GM19463 (cell line): ENCODE measurements at regions not wholly inside any gene's neighbourhood (a gene's known extent, or its start where the extent isn't known, plus 50 kb on each side); places are given as distances from the start of the nearest gene placed in this dataset.
"Not testable (repeated sequence)": the region's sequence is repeated elsewhere in the genome, so short reads cannot be mapped to it uniquely, and the experiment has no call there.

Source experiments
- ATAC-seq: cut with Tn5 transposase; IDR thresholded peaks from one replicate; pipeline ENCODE4 v1.9.1; 2021; ENCODE audit warnings: mild to moderate bottlenecking, moderate library complexity; ENCODE audit not compliant: unreplicated experiment

- ATAC-seq = not testable (repeated sequence)
Measured at GRCh38 chr2:87424763-87425154, 323.1 kb upstream of the PLGLB2 start.

DNA sequence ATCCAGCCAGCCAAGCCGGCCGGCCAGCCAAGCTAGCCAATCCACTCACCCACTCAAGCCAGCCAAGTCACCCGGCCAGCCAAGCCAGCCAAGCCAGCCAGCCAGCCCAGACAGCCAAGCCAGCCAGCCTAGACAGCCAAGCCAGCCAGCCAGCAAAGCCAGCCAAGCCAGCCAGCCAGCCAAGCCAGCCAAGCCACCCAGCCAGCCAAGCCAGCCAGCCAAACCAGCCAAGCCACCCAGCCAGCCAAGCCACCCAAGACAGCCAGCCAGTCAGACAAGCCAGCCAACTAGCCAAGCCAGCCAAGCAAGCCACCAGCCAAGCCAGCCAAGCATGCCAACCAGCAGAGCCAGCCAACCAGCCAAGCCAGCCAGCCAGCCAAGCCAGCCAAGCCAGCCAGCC is 322.7 kb upstream of the PLGLB2 start:
- ATAC-seq = not testable (repeated sequence)

DNA sequence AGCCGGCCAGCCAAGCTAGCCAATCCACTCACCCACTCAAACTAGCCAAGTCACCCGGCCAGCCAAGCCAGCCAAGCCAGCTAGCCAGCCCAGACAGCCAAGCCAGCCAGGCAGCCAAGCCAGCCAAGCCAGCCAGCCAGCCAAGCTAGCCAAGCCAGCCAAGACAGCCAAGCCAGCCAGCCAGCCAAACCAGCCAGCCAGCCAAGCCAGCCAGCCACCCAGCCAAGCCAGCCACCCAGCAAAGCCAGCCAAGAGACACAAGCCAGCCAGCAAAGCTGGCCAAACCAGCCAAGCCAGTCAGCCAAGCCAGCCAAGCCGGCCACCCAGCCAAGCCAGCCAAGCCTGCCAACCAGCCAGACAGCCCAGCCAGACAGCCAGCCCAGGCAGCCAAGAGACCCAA is 322.2 kb upstream of the PLGLB2 start:
- ATAC-seq = not testable (repeated sequence)

DNA sequence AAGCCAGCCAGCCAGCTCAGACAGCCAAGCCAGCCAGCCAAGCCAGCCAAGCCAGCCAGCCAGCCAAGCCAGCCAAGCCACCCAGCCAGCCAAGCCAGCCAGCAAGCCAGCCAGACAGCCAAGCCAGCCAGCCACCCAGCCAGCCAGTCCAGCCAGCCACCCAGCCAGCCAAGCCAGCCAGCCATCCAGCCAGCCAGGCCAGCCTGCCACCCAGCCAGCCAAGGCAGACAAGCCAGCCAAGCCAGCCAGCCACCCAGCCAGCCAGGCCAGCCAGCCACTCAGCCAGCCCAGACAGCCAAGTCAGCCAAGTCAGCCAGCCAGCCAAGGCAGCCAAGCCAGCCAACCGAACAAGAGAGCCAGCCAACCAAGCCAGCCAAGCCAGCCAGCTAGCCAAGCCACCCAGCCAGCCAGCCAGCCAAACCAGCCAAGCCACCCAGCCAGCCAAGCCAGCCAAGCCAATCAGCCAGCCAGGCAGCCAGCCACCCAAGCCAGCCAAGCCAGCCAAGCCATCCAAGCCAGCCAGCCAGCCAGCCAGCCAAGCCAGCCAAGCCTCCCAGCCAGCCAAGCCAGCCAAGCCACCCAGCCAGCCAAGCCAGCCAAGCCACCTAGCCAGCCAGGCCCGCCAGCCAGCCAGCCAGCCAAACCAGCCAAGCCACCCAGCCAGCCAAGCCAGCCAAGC is 319.3 kb upstream of the PLGLB2 start:
- not testable (repeated sequence) for ATAC-seq

DNA sequence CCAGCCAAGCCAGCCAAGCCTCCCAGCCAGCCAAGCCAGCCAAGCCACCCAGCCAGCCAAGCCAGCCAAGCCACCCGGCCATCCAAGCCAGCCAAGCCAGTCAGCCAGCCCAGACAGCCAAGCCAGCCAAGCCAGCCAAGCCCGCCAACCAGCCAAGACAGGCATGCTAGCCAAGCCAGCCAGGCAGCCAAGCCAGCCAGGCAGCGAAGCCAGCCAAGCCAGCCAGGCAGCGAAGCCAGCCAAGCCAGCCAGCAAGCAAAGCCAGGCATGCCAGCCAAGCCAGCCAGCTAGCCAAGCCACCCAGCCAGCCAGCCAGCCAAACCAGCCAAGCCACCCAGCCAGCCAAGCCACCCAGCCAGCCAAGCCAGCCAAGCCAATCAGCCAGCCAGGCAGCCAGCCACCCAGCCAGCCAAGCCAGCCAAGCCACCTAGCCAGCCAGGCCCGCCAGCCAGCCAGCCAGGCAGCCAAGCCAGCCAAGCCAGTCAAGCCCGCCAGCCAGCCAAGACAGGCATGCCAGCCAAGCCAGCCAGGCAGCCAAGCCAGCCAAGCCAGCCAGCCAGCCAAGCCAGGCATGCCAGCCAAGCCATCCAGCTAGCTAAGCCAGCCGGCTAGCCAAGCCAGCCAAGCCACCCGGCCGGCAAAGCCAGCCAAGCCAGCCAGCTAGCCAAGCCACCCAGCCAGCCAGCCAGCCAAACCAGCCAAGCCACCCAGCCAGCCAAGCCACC is 318.5 kb upstream of the PLGLB2 start:
- not testable (repeated sequence) for ATAC-seq

- not testable (repeated sequence) for ATAC-seq
Measured at GRCh38 chr2:87429931-87430275, 318.0 kb upstream of the PLGLB2 start.

DNA sequence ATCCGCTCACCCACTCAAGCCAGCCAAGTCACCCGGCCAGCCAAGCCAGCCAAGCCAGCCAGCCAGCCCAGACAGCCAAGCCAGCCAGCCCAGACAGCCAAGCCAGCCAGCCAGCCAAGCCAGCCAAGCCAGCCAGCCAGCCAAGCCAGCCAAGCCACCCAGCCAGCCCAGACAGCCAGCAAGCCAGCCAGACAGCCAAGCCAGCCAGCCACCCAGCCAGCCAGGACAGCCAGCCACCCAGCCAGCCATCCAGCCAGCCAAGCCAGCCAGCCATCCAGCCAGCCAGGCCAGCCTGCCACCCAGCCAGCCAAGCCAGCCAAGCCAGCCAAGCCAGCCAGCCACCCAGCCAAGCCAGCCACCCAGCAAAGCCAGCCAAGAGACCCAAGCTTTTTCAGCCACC is 316.8 kb upstream of the PLGLB2 start:
- ATAC-seq = not testable (repeated sequence)

DNA sequence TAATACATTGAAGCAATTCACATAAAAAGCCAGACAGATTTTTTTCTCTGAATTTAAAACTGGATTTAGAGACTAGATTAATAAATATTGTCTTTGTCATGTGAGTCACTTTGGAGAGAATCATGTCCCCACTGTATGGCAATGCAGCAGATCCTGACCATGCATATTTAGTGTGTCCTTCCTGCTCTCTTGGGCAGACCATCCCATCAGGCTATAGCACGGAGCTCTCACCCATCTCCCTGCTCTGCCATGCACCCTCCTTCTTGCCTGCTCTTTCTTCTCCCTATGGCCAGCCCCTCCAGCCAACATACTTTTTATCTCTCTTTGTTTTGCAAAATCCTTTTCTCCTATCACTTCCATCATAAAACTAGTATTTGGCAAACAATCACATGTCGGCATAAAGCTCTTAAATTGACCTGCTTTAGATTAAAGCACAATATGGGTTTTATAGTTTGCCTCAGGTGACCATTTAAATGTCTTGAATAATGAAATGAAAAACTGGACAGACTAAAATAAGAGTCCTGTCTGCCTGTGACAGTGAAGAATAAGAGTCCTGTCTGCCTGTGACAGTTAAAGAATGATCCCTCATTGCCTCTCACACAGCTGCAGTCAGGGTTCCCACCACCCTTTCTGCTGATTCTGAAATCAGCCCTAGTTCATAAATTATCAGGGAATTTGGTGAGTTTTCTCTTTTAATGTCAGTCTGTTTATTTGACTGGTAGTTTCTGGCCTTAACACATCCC is 315.0 kb upstream of the PLGLB2 start:
- not testable (repeated sequence) for ATAC-seq

DNA sequence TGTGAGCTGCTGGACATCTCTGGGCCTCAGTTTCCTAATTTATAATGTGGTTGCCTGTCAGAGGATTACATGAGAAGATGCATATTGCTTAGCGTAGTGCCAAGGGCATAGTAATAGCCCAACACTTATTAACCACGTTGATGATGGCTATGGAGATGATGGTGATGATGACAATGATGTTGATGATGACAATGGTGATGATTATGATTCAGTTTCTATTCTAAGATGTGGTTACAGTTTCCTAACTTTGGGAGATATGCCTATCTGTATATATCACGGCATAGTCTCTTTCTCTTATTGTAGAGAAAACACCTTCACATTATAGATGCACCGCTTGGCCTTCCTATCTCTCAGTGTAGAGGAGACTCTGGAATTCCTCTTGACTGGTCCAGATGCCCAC is 311.9 kb upstream of the PLGLB2 start:
- not testable (repeated sequence) for ATAC-seq

DNA sequence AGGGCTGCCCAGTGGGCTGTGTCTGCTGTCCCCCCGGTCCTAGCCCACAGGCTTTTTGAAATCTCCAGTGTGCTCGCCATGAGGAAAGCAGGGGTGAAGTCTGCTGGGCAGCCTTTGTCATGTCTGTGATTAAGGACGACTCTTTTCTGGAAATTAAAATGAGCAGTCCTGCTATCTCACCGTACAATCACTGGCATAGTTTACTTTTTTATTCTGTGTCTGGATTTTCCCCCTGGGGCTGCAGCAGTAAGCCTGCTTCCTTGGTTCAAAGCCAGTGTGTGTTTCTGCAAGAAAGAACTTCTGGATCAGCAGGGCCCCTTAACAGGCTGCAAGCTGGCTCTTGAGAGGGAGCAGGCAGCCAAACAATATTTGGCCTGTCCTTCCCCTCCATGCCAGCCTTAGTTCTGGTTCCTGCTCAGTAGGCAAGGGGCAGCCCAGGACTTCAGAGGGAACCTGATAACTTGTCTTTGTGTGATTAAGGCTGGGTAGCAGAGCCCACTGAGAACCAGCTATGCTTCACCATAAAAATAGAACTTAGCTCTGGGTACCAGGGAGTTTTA is 310.1 kb upstream of the PLGLB2 start:
- not testable (repeated sequence) for ATAC-seq

- ATAC-seq = not testable (repeated sequence)
Measured at GRCh38 chr2:87438780-87439454, 309.0 kb upstream of the PLGLB2 start.

DNA sequence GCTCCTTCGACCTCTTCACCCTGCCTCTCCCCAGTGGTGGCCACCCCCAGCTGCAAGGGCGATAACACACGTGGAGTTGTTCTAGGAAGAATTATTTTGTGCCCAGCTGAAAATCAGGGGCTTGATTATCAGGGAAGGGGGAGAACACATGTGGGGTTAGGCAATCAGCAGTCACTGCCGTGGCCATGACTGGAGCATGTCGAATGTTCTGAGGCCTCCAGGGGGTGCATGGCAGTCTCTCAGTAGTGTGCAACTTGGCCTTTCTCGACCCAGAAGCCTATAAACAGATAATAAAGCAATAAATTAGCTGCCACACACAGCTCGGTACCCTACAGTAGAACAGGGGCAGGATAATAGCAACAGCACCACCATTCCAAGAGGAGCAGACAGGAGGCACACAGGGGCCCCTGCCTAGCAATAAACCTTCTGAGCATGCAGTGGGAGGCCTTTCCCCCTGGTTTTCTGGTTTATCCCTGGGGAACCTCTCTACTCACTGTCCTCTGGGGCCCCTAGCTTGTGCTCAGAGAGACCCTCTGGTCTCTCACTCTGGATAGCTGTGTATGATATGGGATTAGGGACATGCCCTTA is 308.2 kb upstream of the PLGLB2 start:
- ATAC-seq = not testable (repeated sequence)

- ATAC-seq = not testable (repeated sequence)
Measured at GRCh38 chr2:87440650-87441049, 307.2 kb upstream of the PLGLB2 start.

GRCh38 chr2:87441375-87441774 is 306.5 kb upstream of the PLGLB2 start:
- ATAC-seq = not testable (repeated sequence)

- ATAC-seq = peak; percentile 97
Measured at GRCh38 chr2:87442983-87443577, 304.8 kb upstream of the PLGLB2 start.

DNA sequence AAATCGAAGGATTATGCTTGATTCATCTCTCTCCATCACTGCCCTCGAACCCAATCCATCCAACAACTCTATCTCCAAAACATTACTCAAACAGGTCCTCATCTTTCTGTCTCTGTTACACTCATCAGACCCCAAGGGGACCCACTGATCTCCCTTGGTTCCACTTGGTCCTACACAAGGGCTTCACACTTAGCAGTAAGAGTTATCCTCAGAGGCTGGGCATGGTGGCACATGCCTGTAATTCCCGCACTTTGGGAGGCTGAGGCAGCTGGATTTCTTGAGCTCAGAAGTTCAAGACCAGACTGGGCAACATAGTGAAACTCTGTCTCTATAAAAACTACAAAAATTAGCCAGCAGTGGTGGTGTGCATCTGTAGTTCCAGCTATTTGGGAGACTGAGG is 302.9 kb upstream of the PLGLB2 start:
- not testable (repeated sequence) for ATAC-seq

DNA sequence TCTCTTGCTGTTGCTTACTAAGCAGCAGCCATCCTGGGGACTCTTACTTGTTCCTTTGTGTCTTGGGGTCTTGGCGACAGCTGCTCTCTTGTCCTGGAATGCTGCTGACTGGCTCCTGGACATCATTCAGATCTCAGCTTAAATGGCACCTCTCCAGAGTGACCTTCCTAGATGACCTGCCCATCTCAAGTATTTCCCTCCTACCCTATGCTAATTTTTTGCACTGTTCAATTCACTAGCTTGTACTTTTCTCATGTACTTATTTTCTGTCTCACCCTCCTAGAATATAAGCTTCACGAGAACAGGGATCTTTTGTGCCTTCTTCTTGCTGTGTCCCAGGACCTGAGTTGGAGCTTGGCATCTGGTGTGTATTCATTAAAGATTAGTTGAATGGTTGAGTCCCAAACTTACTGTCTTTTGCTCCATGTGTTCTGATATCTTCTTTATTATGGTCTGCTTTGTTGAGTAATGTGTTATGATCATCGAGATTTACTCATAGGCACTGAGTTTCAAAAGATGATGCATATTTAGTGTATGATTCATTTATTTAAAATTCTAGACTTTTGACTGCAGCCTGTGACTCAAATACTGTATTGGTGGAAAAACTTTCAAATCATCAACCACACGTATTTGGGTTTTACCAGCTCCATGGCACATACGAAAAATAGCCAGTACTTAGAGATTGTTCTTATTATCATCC is 302.1 kb upstream of the PLGLB2 start:
- not testable (repeated sequence) for ATAC-seq

GRCh38 chr2:87446313-87446696 is 301.6 kb upstream of the PLGLB2 start:
- ATAC-seq = not testable (repeated sequence)

- not testable (repeated sequence) for ATAC-seq
Measured at GRCh38 chr2:87449462-87449980, 298.4 kb upstream of the PLGLB2 start.
